GM13976 (cell line): ENCODE measurements at regions not wholly inside any gene's neighbourhood (a gene's known extent, or its start where the extent isn't known, plus 50 kb on each side); places are given as distances from the start of the nearest gene placed in this dataset.

Experiments
- DNase-seq: peaks from one replicate; pipeline ENCODE4 v3.0.0; 2012; ENCODE audit warnings: low spot score
- in situ Hi-C: fragments of 300-500 bp; cut with MboI; formaldehyde crosslinking; loops from one replicate; pipeline ENCODE4 v1.12.0; 2022; ENCODE audit warnings: low sequenced_read_pairs, mixed read lengths, inconsistent platforms; ENCODE audit not compliant: unreplicated experiment
- TF ChIP-seq, protein P1 (sequence below): IDR thresholded peaks from 2 replicates; pipeline ENCODE4 v1.5.1; 2012; ENCODE audit warnings: borderline replicate concordance, mild to moderate bottlenecking; ENCODE audit not compliant: insufficient read depth; ENCODE audit errors: extremely low read depth, missing control alignments, control extremely low read depth

DNA sequence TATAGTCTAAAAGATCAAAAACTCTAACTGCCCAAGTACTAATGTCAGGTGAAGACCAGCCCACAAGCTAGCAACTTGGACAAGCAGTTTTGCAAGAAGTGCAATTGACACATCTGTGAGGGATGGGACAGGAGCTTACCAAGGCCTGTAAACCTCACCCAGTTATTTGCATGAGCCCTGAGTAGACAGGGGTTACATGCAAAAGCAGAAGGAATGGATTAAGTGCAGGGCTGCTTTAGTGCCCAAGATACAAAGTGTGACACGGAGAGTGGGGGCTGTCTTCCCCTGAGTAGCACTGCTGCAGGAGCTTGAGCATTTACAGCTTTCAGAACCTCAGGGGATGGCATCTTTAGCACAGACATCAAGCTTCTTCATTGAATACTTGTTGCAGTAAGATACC lies 286.7 kb downstream of the ELAVL2 start:
- DNase-seq, result no peak
- in situ Hi-C loops, result no loop called here
- TF ChIP-seq, protein P1, sequence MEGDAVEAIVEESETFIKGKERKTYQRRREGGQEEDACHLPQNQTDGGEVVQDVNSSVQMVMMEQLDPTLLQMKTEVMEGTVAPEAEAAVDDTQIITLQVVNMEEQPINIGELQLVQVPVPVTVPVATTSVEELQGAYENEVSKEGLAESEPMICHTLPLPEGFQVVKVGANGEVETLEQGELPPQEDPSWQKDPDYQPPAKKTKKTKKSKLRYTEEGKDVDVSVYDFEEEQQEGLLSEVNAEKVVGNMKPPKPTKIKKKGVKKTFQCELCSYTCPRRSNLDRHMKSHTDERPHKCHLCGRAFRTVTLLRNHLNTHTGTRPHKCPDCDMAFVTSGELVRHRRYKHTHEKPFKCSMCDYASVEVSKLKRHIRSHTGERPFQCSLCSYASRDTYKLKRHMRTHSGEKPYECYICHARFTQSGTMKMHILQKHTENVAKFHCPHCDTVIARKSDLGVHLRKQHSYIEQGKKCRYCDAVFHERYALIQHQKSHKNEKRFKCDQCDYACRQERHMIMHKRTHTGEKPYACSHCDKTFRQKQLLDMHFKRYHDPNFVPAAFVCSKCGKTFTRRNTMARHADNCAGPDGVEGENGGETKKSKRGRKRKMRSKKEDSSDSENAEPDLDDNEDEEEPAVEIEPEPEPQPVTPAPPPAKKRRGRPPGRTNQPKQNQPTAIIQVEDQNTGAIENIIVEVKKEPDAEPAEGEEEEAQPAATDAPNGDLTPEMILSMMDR, result no peak

DNA sequence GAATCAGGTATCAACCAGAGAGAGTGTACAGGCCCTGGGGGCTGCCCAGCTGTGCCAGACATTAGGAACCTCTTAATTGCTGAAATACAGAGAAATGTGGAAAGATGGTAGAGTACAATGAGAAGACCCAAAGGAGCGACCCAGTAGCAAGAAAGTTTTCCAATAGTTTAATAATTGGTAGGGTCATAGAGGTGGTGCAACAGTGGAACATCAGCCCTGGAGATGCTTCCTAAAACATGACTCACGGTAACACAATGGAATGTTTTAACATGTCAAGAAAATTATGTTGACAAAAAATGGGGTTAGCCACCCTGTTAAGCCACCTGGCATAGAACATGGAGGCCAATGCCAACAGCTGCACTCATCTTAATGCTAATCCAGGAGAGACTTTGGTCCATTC lies 284.1 kb downstream of the ELAVL2 start:
- DNase-seq, result no peak
- TF ChIP-seq, protein P1, result no peak
- in situ Hi-C loops, result no loop called here

DNA sequence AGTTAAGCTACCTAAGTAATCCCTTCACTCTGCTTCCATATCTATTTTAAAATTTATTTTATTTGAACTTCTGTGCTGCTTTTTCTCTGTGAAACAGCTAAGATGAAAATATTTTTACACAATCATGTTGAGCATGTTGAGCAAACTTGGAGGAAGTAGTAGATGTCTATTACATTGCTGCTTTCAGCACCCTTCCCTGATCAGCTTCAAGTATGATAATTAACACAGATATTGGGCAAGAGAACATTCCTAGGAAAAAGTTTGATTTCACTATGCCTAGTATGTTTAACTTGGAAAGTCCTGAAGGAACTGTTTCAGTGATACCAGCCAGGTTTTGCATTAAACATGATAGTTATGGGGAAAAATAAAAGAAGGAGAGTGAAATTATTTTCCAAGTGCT lies 283.6 kb downstream of the ELAVL2 start:
- DNase-seq, result no peak
- TF ChIP-seq, protein P1, result no peak
- in situ Hi-C loops, result no loop called here

DNA sequence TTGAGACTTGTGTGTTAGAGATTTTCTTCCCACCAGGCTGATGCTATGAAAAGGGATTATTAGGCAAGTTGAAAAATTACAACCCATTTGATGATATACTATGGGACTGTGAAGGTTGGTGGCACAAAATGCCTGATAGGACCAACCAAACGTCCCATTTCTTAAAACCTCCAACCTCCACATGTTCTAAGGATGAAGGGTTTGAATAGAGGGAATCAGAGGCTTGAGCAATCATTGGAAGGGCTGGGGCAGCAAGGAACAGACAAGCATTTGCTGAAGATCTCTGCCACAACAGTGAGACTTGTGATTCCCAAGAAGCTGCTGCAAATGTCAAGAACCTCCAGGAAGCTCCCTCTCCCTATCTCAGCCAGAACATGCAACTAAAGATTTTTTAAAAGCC lies 283.1 kb downstream of the ELAVL2 start:
- TF ChIP-seq, protein P1, result no peak
- in situ Hi-C loops, result no loop called here

DNA sequence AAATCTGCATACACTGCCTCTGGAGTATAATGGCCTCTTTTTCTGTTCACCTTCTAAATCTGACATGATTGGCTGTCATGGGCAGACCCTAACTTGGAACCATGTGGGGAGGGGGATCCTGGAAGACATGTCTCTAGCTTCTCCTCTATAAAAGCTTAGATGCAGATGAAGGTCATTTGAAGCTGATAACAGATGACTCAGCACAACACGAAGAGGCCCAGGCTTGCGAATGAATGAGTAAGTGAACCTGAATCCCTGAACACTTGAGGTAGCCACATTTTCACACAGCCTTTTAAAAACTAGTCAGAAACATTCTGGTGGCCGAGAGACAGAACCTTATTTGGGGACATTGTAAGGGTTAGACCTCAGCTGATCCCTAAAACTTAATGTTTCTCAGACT lies 282.6 kb downstream of the ELAVL2 start:
- no peak for DNase-seq
- TF ChIP-seq, protein P1, result no peak
- in situ Hi-C loops, result no loop called here

More for the DNA sequence above, 283.1 kb downstream of the ELAVL2 start:
- DNase-seq, result no peak

DNA sequence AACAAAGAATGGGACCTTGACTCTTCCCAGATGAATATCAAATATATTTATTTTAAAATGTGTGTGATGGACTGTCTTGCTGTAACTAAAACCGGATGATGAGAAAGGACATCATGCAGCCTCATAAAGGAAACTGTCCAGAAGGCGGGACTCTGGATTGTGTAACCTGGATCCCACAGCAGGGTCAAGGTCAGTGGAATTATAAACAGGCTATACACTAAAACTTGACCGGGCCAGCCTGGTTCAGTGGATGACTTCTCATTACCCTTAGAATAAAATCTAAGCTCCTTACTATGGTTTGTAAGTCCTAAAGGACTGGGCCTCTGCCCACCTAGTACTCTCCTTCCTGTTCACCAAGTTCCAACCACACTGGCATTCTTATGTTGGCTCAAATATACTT lies 280.3 kb downstream of the ELAVL2 start:
- TF ChIP-seq, protein P1, result no peak
- DNase-seq, result no peak
- in situ Hi-C loops, result no loop called here

DNA sequence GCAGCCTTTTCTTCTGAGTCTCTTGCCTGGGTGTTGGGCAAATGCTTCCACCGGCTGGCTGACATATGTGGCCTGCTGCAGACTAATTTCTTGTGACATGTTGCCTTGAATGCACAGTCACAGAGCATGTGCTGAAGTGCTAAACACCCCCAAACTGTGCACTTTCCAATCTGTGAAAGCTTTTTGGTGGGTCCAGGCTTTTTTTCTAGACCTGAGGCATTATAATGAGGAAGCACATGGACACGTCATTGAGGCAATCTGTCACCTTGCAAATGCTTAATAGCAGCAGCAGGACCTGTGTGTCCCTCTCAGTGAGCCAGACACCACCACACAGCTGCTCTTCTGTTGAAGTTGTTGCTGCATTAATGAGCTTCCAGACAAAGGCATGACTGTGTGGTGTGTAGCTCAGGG lies 274.7 kb downstream of the ELAVL2 start:
- TF ChIP-seq, protein P1, result no peak
- in situ Hi-C loops, result no loop called here
- DNase-seq, result no peak
